ENCODE measurements at regions not wholly inside any gene's neighbourhood (a gene's known extent, or its start where the extent isn't known, plus 50 kb on each side); places are given as distances from the start of the nearest gene placed in this dataset.

- TF ChIP-seq, protein P1, sequence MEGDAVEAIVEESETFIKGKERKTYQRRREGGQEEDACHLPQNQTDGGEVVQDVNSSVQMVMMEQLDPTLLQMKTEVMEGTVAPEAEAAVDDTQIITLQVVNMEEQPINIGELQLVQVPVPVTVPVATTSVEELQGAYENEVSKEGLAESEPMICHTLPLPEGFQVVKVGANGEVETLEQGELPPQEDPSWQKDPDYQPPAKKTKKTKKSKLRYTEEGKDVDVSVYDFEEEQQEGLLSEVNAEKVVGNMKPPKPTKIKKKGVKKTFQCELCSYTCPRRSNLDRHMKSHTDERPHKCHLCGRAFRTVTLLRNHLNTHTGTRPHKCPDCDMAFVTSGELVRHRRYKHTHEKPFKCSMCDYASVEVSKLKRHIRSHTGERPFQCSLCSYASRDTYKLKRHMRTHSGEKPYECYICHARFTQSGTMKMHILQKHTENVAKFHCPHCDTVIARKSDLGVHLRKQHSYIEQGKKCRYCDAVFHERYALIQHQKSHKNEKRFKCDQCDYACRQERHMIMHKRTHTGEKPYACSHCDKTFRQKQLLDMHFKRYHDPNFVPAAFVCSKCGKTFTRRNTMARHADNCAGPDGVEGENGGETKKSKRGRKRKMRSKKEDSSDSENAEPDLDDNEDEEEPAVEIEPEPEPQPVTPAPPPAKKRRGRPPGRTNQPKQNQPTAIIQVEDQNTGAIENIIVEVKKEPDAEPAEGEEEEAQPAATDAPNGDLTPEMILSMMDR (IDR thresholded peaks at IDR 0.05): no peak
- no peak for TF ChIP-seq POLR2A (IDR thresholded peaks at IDR 0.05)
Observed at GRCh38 chr15:97085731-97086130, 755.2 kb downstream of the NR2F2 start.

Data from ovary (tissue), 3 donors.